Stimulated activated CD8-positive, alpha-beta memory T cell treated with anti-CD3 and anti-CD28 coated beads, Interleukin-12 subunit alpha, Interleukin-12 subunit beta, amount 100 ng/mL, for 24 hours (primary cell): ENCODE measurements at regions not wholly inside any gene's neighbourhood (a gene's known extent, or its start where the extent isn't known, plus 50 kb on each side); places are given as distances from the start of the nearest gene placed in this dataset.

Experiments
- DNase-seq: peaks from one replicate; pipeline ENCODE4 v3.0.0-alpha.2; 2020; ENCODE audit errors: extremely low read depth

- no peak for DNase-seq
Observed at GRCh38 chr2:7971248-7971647, 710.6 kb upstream of the ID2 start.

DNA sequence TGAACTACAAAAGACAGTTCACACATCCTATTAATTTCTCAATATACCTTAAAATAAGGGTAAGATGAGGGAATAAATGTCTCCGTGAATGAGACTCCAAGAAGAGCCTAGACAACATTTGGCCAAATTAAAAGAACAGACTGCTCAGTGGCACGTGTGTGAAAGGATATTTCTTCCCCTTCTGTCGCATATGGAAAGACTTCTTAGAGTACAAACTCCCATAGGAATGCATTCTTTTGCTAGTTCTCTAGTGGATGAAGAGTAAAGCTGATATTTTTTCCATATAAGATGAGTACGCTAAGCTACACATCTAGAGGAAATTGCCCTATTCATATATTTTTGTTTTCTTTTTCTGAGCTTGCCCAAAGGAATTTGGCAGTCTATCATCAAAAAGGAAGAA, 710.0 kb upstream of the ID2 start:
- DNase-seq, result no peak

DNA sequence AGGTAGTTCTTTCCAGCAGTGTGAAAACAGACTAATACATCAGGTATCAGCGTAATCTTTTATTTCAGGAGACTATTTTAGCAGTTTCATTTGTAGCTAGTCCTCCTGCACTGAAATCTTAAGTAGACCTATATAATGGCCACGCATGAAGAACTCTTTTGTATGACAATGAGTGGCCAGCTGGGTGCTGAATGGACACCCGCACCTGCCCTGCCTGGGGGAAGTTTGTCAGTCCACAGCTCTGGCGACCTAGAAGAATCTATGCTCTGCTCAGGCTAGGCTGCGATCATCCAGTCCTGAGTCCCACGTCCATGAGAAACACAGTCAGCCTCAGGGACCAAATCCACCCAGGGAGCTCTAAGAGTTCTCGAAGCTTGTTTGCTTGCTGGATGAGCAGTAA, 709.2 kb upstream of the ID2 start:
- DNase-seq, result no peak

GRCh38 chr2:7973801-7974480, 707.9 kb upstream of the ID2 start:
- DNase-seq, result no peak

DNA sequence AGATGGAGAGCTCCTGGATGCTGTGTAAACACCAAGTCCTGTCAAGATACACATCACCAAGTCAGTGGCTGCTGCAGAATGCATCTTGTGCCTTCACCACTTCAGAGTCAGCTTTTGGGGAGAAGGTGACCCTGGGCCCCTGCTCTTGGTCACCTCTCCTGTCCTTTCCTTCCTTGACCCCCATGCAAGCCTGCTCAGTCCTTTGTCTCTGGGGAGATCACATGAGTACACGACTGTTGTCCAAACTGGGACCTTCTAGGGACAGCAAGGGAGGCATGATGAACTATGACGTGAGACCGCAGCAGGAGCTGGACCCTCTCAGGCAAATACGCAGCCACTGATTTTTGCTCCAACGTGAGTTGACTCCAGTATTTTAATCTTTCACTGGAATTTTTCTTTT, 706.9 kb upstream of the ID2 start:
- no peak for DNase-seq

- no peak for DNase-seq
Observed at GRCh38 chr2:7976206-7976605, 705.6 kb upstream of the ID2 start.

GRCh38 chr2:7977981-7978380, 703.9 kb upstream of the ID2 start:
- no peak for DNase-seq

GRCh38 chr2:7982054-7982453, 699.8 kb upstream of the ID2 start:
- DNase-seq, result no peak

DNA sequence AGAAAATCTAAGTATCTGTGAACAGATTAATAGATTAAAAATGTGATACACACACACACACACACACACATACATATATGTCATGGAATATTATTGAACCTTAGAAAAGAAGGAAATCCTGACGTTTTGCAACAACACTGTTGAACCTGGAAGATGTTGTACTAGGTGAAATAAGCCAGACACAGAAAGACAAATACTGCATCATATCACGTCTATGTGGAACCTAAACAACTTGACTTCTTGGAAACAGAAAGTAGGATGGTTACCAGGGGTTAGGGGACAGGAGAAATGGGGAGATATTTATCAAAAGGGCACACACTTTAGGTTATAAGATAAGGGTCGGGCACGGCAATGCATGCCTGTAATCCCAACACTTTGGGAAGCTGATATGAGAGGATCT, 698.4 kb upstream of the ID2 start:
- DNase-seq, result no peak

DNA sequence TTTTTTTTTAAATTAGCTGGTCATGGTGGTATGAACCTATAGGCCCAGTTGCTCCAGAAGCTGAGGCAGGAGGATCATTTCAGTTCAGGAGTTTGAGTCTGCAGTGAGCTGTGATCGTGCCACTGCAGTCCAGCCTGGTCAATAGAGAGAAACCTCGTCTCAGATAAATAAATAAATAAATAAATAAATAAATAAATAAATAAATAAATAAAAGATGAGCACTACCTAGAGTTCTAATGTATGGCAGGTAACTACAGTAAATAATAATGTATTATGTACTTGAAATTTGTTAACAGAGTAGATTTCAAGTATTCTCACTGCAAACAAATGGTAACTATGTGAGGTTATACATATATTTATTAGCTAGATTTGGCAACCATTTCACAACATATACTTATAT, 697.9 kb upstream of the ID2 start:
- no peak for DNase-seq

- DNase-seq, result no peak
Observed at GRCh38 chr2:7984693-7985353, 697.0 kb upstream of the ID2 start.

DNA sequence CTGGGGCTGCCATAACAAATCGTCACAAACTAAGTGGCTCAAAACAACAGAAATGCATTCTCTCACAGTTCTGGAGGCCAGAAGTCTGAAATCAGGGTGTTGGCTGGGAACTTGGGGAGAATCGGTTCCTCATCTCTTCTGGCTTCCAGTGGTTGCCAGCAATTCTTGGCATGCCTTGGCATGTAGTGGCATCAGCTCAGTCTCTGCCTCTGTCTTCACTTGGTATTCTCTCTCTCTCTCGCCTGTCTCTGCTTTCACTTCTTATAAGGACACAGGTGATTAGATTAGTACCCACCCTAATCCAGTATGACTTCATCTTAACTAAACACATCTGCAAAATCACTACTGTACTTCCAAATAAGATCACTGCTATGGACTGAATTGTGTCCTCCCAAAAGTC, 695.4 kb upstream of the ID2 start:
- DNase-seq, result no peak

GRCh38 chr2:7987992-7988391, 693.9 kb upstream of the ID2 start:
- no peak for DNase-seq

DNA sequence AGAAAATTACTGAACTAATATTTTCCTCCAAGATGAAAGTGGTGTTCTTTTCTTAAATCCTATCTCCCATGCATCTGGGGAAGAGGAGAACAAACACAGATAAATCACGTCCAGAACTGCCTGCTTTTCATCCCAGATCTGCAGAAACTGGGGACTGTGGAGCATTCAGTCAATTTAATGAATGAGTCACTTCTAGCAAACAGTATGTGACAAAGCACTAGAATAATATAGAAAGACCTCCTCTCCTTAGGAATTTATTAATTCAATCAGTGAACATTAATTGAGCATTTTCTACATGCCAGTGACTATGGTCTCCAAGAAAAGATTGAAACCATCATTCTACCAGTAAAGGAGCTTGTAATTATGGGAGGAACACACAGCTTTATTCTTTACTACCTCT, 693.4 kb upstream of the ID2 start:
- DNase-seq, result no peak

GRCh38 chr2:7989823-7990222, 692.0 kb upstream of the ID2 start:
- DNase-seq, result no peak

- no peak for DNase-seq
Observed at GRCh38 chr2:7992612-7993602, 688.9 kb upstream of the ID2 start.

GRCh38 chr2:7994397-7994951, 687.4 kb upstream of the ID2 start:
- no peak for DNase-seq

- DNase-seq, result no peak
Observed at GRCh38 chr2:7997279-7997678, 684.6 kb upstream of the ID2 start.

GRCh38 chr2:7999683-8000476, 682.0 kb upstream of the ID2 start:
- DNase-seq, result no peak

DNA sequence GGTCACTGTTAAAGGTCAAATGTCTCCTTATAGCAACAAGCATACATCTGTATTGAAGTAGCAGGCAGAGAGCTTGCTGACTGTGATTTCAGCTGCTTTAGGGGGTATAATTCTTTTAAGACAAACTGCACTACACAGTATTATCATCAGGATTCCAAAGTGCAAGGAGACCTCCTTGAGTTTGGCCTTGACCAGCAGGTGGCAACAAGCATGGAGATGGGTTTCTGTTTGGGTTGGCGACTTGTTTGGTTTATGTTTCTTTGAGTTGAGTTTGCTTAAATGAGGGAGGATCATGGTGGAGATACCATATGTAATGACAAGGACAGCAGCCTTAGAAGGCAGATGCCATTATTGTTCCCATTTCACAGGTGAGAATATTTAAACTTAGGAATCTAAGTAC, 681.0 kb upstream of the ID2 start:
- no peak for DNase-seq

DNA sequence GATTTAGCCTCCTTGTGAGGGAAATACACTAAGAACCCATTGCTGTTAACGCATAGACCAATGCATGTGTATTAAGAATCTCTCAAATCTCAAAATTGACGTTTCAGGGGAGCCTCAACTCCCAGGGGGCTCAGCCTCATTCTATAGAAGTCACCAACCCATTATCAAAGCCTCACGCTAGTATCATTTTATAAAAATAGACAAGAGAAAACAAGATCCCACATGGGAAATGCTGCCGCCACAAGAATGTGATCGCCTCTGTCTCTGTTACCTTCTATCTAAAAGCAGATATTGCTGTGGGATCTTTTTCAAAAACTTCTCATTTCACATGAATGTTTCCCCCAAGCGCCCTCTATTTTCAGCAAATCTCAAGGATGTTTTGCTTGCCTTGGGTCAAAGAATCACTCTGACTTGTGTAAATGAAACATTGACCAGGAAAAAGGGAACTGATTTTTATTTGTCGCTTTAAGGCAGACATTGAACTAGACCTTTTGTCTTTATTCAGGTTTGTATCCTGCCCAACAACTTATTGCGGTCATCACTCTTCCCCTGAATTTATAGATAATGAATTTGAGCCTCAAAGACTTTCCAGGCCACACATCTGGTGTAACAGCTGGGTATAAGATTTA, 679.0 kb upstream of the ID2 start:
- no peak for DNase-seq
